ENCODE measurements at regions not wholly inside any gene's neighbourhood (a gene's known extent, or its start where the extent isn't known, plus 50 kb on each side); places are given as distances from the start of the nearest gene placed in this dataset.

- TF ChIP-seq TEAD4 (IDR thresholded peaks at IDR 0.05): no peak
- TF ChIP-seq EGR1 (IDR thresholded peaks at IDR 0.05): no peak
- no peak for TF ChIP-seq FOXM1 (IDR thresholded peaks at IDR 0.05; ENCODE audit: borderline replicate concordance, low read depth)
- no peak for TF ChIP-seq YY1 (IDR thresholded peaks at IDR 0.05; ENCODE audit: low read depth)
- TF ChIP-seq MAX (IDR thresholded peaks at IDR 0.05): no peak
- no peak for TF ChIP-seq REST (IDR thresholded peaks at IDR 0.05; ENCODE audit: low read depth)
- TF ChIP-seq, protein P1, sequence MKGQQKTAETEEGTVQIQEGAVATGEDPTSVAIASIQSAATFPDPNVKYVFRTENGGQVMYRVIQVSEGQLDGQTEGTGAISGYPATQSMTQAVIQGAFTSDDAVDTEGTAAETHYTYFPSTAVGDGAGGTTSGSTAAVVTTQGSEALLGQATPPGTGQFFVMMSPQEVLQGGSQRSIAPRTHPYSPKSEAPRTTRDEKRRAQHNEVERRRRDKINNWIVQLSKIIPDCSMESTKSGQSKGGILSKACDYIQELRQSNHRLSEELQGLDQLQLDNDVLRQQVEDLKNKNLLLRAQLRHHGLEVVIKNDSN (IDR thresholded peaks at IDR 0.05): no peak
- TF ChIP-seq TAF1 (IDR thresholded peaks at IDR 0.05; ENCODE audit: low read depth): no peak
- no peak for TF ChIP-seq CEBPB (IDR thresholded peaks at IDR 0.05)
- no peak for TF ChIP-seq RAD21 (IDR thresholded peaks at IDR 0.05; ENCODE audit: low read depth)
Observed at GRCh38 chr5:42338136-42338535, 85.1 kb upstream of the GHR start.

Data from Ishikawa (cell line).